ENCODE measurements at regions not wholly inside any gene's neighbourhood (a gene's known extent, or its start where the extent isn't known, plus 50 kb on each side); places are given as distances from the start of the nearest gene placed in this dataset.

GRCh38 chr14:53581504-53581903, 375.1 kb downstream of the BMP4 start:
- H3K4me3 ChIP-seq (ENCODE audit: insufficient read depth, low read depth, low read length, poor library complexity, severe bottlenecking), result no peak overlapping the region
- no peaks in the 10 kb centered on the region for H3K27me3 ChIP-seq (replicated peaks; ENCODE audit: control insufficient read depth, insufficient read depth, low read length, poor library complexity, severe bottlenecking)
- no peak overlapping the region for H3K27ac ChIP-seq (ENCODE audit: insufficient read depth, low read length, poor library complexity, severe bottlenecking)
- no peak for DNase-seq
- no peaks in the 10 kb centered on the region for H3K4me1 ChIP-seq (ENCODE audit: control insufficient read depth, insufficient read depth, low read length, poor library complexity, severe bottlenecking)
- no peaks in the 10 kb centered on the region for H3K36me3 ChIP-seq (ENCODE audit: control insufficient read depth, insufficient read depth, low read length)
- no peaks in the 10 kb centered on the region for H3K9me3 ChIP-seq (ENCODE audit: control insufficient read depth, low read length)

- no peak overlapping the region for H3K27ac ChIP-seq (ENCODE audit: insufficient read depth, low read length, poor library complexity, severe bottlenecking)
- DNase-seq, result no peak
- H3K27me3 ChIP-seq (replicated peaks; ENCODE audit: control insufficient read depth, insufficient read depth, low read length, poor library complexity, severe bottlenecking), result no peaks in the 10 kb centered on the region
- H3K36me3 ChIP-seq (ENCODE audit: control insufficient read depth, insufficient read depth, low read length), result no peaks in the 10 kb centered on the region
- H3K4me1 ChIP-seq (ENCODE audit: control insufficient read depth, insufficient read depth, low read length, poor library complexity, severe bottlenecking), result no peaks in the 10 kb centered on the region
- no peaks in the 10 kb centered on the region for H3K9me3 ChIP-seq (ENCODE audit: control insufficient read depth, low read length)
- no peak overlapping the region for H3K4me3 ChIP-seq (ENCODE audit: insufficient read depth, low read depth, low read length, poor library complexity, severe bottlenecking)
Observed at GRCh38 chr14:53571641-53572328, 384.8 kb downstream of the BMP4 start.

- H3K27ac ChIP-seq (ENCODE audit: insufficient read depth, low read length, poor library complexity, severe bottlenecking), result no peak overlapping the region
- DNase-seq, result no peak
- no peaks in the 10 kb centered on the region for H3K27me3 ChIP-seq (replicated peaks; ENCODE audit: control insufficient read depth, insufficient read depth, low read length, poor library complexity, severe bottlenecking)
- H3K4me3 ChIP-seq (ENCODE audit: insufficient read depth, low read depth, low read length, poor library complexity, severe bottlenecking), result no peak overlapping the region
- no peaks in the 10 kb centered on the region for H3K36me3 ChIP-seq (ENCODE audit: control insufficient read depth, insufficient read depth, low read length)
- H3K9me3 ChIP-seq (ENCODE audit: control insufficient read depth, low read length), result no peaks in the 10 kb centered on the region
- H3K4me1 ChIP-seq (ENCODE audit: control insufficient read depth, insufficient read depth, low read length, poor library complexity, severe bottlenecking), result no peaks in the 10 kb centered on the region
Observed at GRCh38 chr14:53570411-53571387, 385.9 kb downstream of the BMP4 start.

GRCh38 chr14:53569446-53569845, 387.2 kb downstream of the BMP4 start:
- no peaks in the 10 kb centered on the region for H3K27me3 ChIP-seq (replicated peaks; ENCODE audit: control insufficient read depth, insufficient read depth, low read length, poor library complexity, severe bottlenecking)
- H3K4me1 ChIP-seq (ENCODE audit: control insufficient read depth, insufficient read depth, low read length, poor library complexity, severe bottlenecking), result no peaks in the 10 kb centered on the region
- no peaks in the 10 kb centered on the region for H3K36me3 ChIP-seq (ENCODE audit: control insufficient read depth, insufficient read depth, low read length)
- DNase-seq, result no peak
- H3K27ac ChIP-seq (ENCODE audit: insufficient read depth, low read length, poor library complexity, severe bottlenecking), result no peak overlapping the region
- no peak overlapping the region for H3K4me3 ChIP-seq (ENCODE audit: insufficient read depth, low read depth, low read length, poor library complexity, severe bottlenecking)
- H3K9me3 ChIP-seq (ENCODE audit: control insufficient read depth, low read length), result no peaks in the 10 kb centered on the region

GRCh38 chr14:53567236-53567780, 389.3 kb downstream of the BMP4 start:
- no peak overlapping the region for H3K4me3 ChIP-seq (ENCODE audit: insufficient read depth, low read depth, low read length, poor library complexity, severe bottlenecking)
- H3K4me1 ChIP-seq (ENCODE audit: control insufficient read depth, insufficient read depth, low read length, poor library complexity, severe bottlenecking), result no peaks in the 10 kb centered on the region
- no peaks in the 10 kb centered on the region for H3K9me3 ChIP-seq (ENCODE audit: control insufficient read depth, low read length)
- no peak overlapping the region for H3K27ac ChIP-seq (ENCODE audit: insufficient read depth, low read length, poor library complexity, severe bottlenecking)
- no peaks in the 10 kb centered on the region for H3K27me3 ChIP-seq (replicated peaks; ENCODE audit: control insufficient read depth, insufficient read depth, low read length, poor library complexity, severe bottlenecking)
- DNase-seq, result no peak
- H3K36me3 ChIP-seq (ENCODE audit: control insufficient read depth, insufficient read depth, low read length), result no peaks in the 10 kb centered on the region

- H3K27ac ChIP-seq (ENCODE audit: insufficient read depth, low read length, poor library complexity, severe bottlenecking), result no peak overlapping the region
- no peaks in the 10 kb centered on the region for H3K9me3 ChIP-seq (ENCODE audit: control insufficient read depth, low read length)
- no peaks in the 10 kb centered on the region for H3K36me3 ChIP-seq (ENCODE audit: control insufficient read depth, insufficient read depth, low read length)
- no peaks in the 10 kb centered on the region for H3K27me3 ChIP-seq (replicated peaks; ENCODE audit: control insufficient read depth, insufficient read depth, low read length, poor library complexity, severe bottlenecking)
- H3K4me3 ChIP-seq (ENCODE audit: insufficient read depth, low read depth, low read length, poor library complexity, severe bottlenecking), result no peak overlapping the region
- DNase-seq, result no peak
- no peaks in the 10 kb centered on the region for H3K4me1 ChIP-seq (ENCODE audit: control insufficient read depth, insufficient read depth, low read length, poor library complexity, severe bottlenecking)
Observed at GRCh38 chr14:53564870-53565269, 391.8 kb downstream of the BMP4 start.

- no peaks in the 10 kb centered on the region for H3K36me3 ChIP-seq (ENCODE audit: control insufficient read depth, insufficient read depth, low read length)
- H3K27me3 ChIP-seq (replicated peaks; ENCODE audit: control insufficient read depth, insufficient read depth, low read length, poor library complexity, severe bottlenecking), result no peaks in the 10 kb centered on the region
- H3K4me3 ChIP-seq (ENCODE audit: insufficient read depth, low read depth, low read length, poor library complexity, severe bottlenecking), result no peak overlapping the region
- DNase-seq, result no peak
- no peaks in the 10 kb centered on the region for H3K4me1 ChIP-seq (ENCODE audit: control insufficient read depth, insufficient read depth, low read length, poor library complexity, severe bottlenecking)
- no peaks in the 10 kb centered on the region for H3K9me3 ChIP-seq (ENCODE audit: control insufficient read depth, low read length)
- H3K27ac ChIP-seq (ENCODE audit: insufficient read depth, low read length, poor library complexity, severe bottlenecking), result no peak overlapping the region
Observed at GRCh38 chr14:53563628-53564027, 393.0 kb downstream of the BMP4 start.

- Histone ChIP-seq H3K36me3 (ENCODE audit: control insufficient read depth, insufficient read depth, low read length) (no peaks in the 10 kb centered on the region), H3K27me3 (replicated peaks; ENCODE audit: control insufficient read depth, insufficient read depth, low read length, poor library complexity, severe bottlenecking) (no peaks in the 10 kb centered on the region), H3K9me3 (ENCODE audit: control insufficient read depth, low read length) (no peaks in the 10 kb centered on the region), H3K27ac (ENCODE audit: insufficient read depth, low read length, poor library complexity, severe bottlenecking) (no peak overlapping the region), H3K4me3 (ENCODE audit: insufficient read depth, low read depth, low read length, poor library complexity, severe bottlenecking) (no peak overlapping the region), H3K4me1 (ENCODE audit: control insufficient read depth, insufficient read depth, low read length, poor library complexity, severe bottlenecking) (no peaks in the 10 kb centered on the region)
- DNase-seq, result no peak
Observed at GRCh38 chr14:53553221-53553620, 400.1 kb upstream of the DDHD1 start.

GRCh38 chr14:53551862-53552261, 398.7 kb upstream of the DDHD1 start:
- Histone ChIP-seq H3K9me3 (ENCODE audit: control insufficient read depth, low read length) (no peaks in the 10 kb centered on the region), H3K4me1 (ENCODE audit: control insufficient read depth, insufficient read depth, low read length, poor library complexity, severe bottlenecking) (no peaks in the 10 kb centered on the region), H3K27me3 (replicated peaks; ENCODE audit: control insufficient read depth, insufficient read depth, low read length, poor library complexity, severe bottlenecking) (no peaks in the 10 kb centered on the region), H3K4me3 (ENCODE audit: insufficient read depth, low read depth, low read length, poor library complexity, severe bottlenecking) (no peak overlapping the region), H3K36me3 (ENCODE audit: control insufficient read depth, insufficient read depth, low read length) (no peaks in the 10 kb centered on the region), H3K27ac (ENCODE audit: insufficient read depth, low read length, poor library complexity, severe bottlenecking) (no peak overlapping the region)
- DNase-seq, result no peak

- no peaks in the 10 kb centered on the region for H3K36me3 ChIP-seq (ENCODE audit: control insufficient read depth, insufficient read depth, low read length)
- no peaks in the 10 kb centered on the region for H3K9me3 ChIP-seq (ENCODE audit: control insufficient read depth, low read length)
- H3K27ac ChIP-seq (ENCODE audit: insufficient read depth, low read length, poor library complexity, severe bottlenecking), result no peak overlapping the region
- H3K4me1 ChIP-seq (ENCODE audit: control insufficient read depth, insufficient read depth, low read length, poor library complexity, severe bottlenecking), result no peaks in the 10 kb centered on the region
- no peak for DNase-seq
- no peaks in the 10 kb centered on the region for H3K27me3 ChIP-seq (replicated peaks; ENCODE audit: control insufficient read depth, insufficient read depth, low read length, poor library complexity, severe bottlenecking)
- no peak overlapping the region for H3K4me3 ChIP-seq (ENCODE audit: insufficient read depth, low read depth, low read length, poor library complexity, severe bottlenecking)
Observed at GRCh38 chr14:53550776-53551175, 397.7 kb upstream of the DDHD1 start.

All from effector memory CD4-positive, alpha-beta T cell (primary cell).